AG04450 (cell line): ENCODE measurements at regions not wholly inside any gene's neighbourhood (a gene's known extent, or its start where the extent isn't known, plus 50 kb on each side); places are given as distances from the start of the nearest gene placed in this dataset.

Experiments
- CTCF ChIA-PET: fragments of 300-600, 350-600 bp; formaldehyde crosslinking; extraction: SDS; loops from one replicate; lab custom pipeline; 2022; ENCODE audit warnings: antibody characterized with exemption, inconsistent platforms; lab: Charles Lee
- POLR2A ChIA-PET: fragments of 350-600 bp; formaldehyde crosslinking; extraction: SDS; loops from one replicate; lab custom pipeline; 2021; ENCODE audit warnings: antibody characterized with exemption, inconsistent platforms; lab: Yijun Ruan, JAX
- DNase-seq: peaks from one replicate; pipeline ENCODE4 v3.0.0-alpha.2; 2011; ENCODE audit warnings: low read depth, low spot score
- H3K27ac ChIP-seq: one replicate; pipeline ENCODE4 v1.5.1; 2012; ENCODE audit warnings: low read depth, low read length, control low read depth
- H3K27me3 ChIP-seq: one replicate; pipeline ENCODE4 v1.6.0; 2012; ENCODE audit warnings: low read length; ENCODE audit not compliant: control insufficient read depth, insufficient read depth
- H3K4me3 ChIP-seq: 2 replicates; pipeline ENCODE4 v1.5.1; 2011; ENCODE audit warnings: mild to moderate bottlenecking, low read depth, low read length, control low read depth
- H3K9me3 ChIP-seq: 2 replicates; pipeline ENCODE4 v1.5.1; 2012; ENCODE audit warnings: low read length; ENCODE audit not compliant: control insufficient read depth, insufficient read depth
- CTCF ChIP-seq: IDR thresholded peaks from 2 replicates; pipeline ENCODE4 v1.5.1; 2011; ENCODE audit warnings: low read depth, low read length, control low read depth, inconsistent platforms

DNA sequence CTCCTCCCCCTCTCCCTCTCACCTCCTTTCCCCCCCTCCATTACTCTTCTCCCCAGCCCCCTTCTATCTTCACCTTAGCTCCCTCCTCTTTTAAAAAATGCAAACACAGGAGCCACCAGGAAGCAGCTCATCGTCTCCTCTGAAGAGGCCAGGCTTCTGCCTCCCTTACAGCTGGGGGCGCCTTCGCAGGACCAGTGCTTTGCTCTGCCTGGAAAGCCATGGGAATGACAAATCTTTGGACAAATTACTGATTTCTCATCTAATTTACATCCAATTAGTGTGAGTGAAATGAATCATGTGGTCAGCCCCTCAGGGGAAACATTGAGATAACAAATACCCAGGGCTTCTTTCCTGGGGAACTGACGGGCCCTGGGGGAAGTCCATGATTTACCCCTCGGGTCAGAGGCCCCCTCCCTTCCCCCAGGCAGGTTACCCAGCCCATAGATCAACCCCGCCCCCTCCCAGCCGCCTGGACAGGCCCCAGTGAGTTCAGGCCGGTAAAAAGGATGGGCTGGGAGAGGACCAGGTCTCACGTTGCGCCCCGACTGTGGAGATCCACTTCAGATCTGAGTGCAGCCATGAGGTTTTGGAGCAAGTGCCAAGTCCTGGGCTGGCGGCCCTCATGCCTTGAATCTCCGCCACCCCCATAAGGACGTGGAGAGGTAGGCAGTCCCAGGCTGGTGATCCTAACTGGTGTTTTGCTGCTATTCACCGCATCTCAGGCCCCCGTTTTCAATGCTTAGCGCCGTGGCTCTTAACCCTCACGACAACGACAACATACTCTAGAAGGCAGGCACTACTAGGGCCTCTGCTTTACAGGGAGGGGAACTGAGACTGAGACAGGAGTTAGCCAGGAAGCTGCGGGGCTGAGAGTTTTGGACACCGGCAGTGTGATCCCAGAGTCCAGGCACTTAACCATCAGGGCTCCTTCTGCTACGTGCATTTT is 300.8 kb downstream of the RRAGC start:
- CTCF ChIA-PET, result no interaction called here

GRCh38 chr1:38558055-38558454 is 301.5 kb downstream of the RRAGC start:
- DNase-seq, result no peak
- POLR2A ChIA-PET, result no interaction called here
- CTCF ChIA-PET, result no interaction called here
- peaks cover 13% of the 10 kb centered on the region for H3K27me3 ChIP-seq
- no peaks in the 10 kb centered on the region for H3K9me3 ChIP-seq
- no peak overlapping the region for H3K27ac ChIP-seq
- no peak for TF ChIP-seq CTCF
- no peak overlapping the region for H3K4me3 ChIP-seq

More for the DNA sequence above, 300.8 kb downstream of the RRAGC start:
- DNase-seq, result no peak
- H3K27ac ChIP-seq, result no peak overlapping the region
- no peak for TF ChIP-seq CTCF
- no peak overlapping the region for H3K4me3 ChIP-seq
- POLR2A ChIA-PET, result interaction anchor here (0.6 kb wide), 1 partner anchor 183 kb away, joined by 3 read pairs; no protein-coding TSS in a partner anchor
- H3K27me3 ChIP-seq, result peaks cover 13% of the 10 kb centered on the region
- H3K9me3 ChIP-seq, result no peaks in the 10 kb centered on the region

DNA sequence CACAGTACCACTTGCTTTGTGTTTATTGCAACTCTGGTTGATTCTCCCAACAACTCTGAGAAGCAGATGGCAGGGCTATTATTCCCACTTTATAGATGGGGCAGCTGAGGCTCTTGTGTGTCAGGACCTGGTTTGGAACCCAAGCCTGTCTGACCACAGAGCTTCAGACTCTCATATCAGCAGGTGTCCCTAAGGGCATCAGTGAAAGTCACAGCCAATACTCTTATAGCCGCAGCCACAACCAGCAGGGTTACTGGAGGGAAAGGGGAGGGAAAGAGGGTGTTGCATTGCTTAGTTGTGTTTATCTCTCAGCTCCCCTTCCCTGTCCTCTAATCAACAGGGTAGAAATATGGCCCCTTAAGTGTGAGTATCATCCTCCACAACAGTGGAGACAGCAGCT is 304.0 kb downstream of the RRAGC start:
- no peak for DNase-seq
- no peak for TF ChIP-seq CTCF
- CTCF ChIA-PET, result no interaction called here
- Histone ChIP-seq H3K27me3 (peaks cover 13% of the 10 kb centered on the region), H3K9me3 (no peaks in the 10 kb centered on the region), H3K4me3 (no peak overlapping the region), H3K27ac (no peak overlapping the region)
- POLR2A ChIA-PET, result no interaction called here

GRCh38 chr1:38555130-38555529 is 304.4 kb downstream of the RRAGC start:
- POLR2A ChIA-PET, result no interaction called here
- H3K27ac ChIP-seq, result no peak overlapping the region
- DNase-seq, result no peak
- no peaks in the 10 kb centered on the region for H3K9me3 ChIP-seq
- no peak for TF ChIP-seq CTCF
- CTCF ChIA-PET, result no interaction called here
- H3K4me3 ChIP-seq, result no peak overlapping the region
- H3K27me3 ChIP-seq, result peaks cover 10% of the 10 kb centered on the region
